ENCODE measurements at regions not wholly inside any gene's neighbourhood (a gene's known extent, or its start where the extent isn't known, plus 50 kb on each side); places are given as distances from the start of the nearest gene placed in this dataset. TPM values are rescaled to one million over a fixed set of nuclear protein-coding genes. Genes with fewer than 3 reads are reported as not detected.

GRCh38 chr14:28704153-28704552, 62.4 kb upstream of the FOXG1 start:
- no peaks in the 10 kb centered on the region for H3K4me1 ChIP-seq (ENCODE audit: insufficient read depth, low read length)

GRCh38 chr14:28707814-28708213, 58.8 kb upstream of the FOXG1 start:
- no peaks in the 10 kb centered on the region for H3K79me2 ChIP-seq (ENCODE audit: insufficient read depth, low read length)
- no peak overlapping the region for H3K4me2 ChIP-seq (ENCODE audit: insufficient read depth, low read length)
- peak; percentile 41 for DNase-seq (ENCODE audit: insufficient read length, low spot score, missing footprints)
- no peaks in the 10 kb centered on the region for H3K4me1 ChIP-seq (ENCODE audit: insufficient read depth, low read length)
- H3K27me3 ChIP-seq (ENCODE audit: insufficient read depth, low read length), result no peaks in the 10 kb centered on the region
- H3K4me3 ChIP-seq (ENCODE audit: insufficient read depth, low read length), result no peak overlapping the region
- H4K20me1 ChIP-seq (ENCODE audit: insufficient read depth, low read length), result no peaks in the 10 kb centered on the region
- TF ChIP-seq CTCF (IDR thresholded peaks at IDR 0.05; ENCODE audit: extremely low read depth, low read depth, low read length), result no peak
- no peak overlapping the region for H2AFZ ChIP-seq (ENCODE audit: low read length)
- peaks cover 2% of the 10 kb centered on the region for H3K9me3 ChIP-seq (ENCODE audit: low read depth, low read length)
- H3K36me3 ChIP-seq (ENCODE audit: insufficient read depth, low read length), result no peaks in the 10 kb centered on the region
- H3K27ac ChIP-seq (ENCODE audit: low read depth, low read length), result no peak overlapping the region

More at GRCh38 chr14:28704153-28704552, 62.4 kb upstream of the FOXG1 start:
- TF ChIP-seq CTCF (IDR thresholded peaks at IDR 0.05; ENCODE audit: extremely low read depth, low read depth, low read length), result no peak
- Histone ChIP-seq H3K4me2 (ENCODE audit: insufficient read depth, low read length) (no peak overlapping the region), H3K36me3 (ENCODE audit: insufficient read depth, low read length) (no peaks in the 10 kb centered on the region), H4K20me1 (ENCODE audit: insufficient read depth, low read length) (no peaks in the 10 kb centered on the region), H3K9me3 (ENCODE audit: low read depth, low read length) (no peaks in the 10 kb centered on the region), H3K27me3 (ENCODE audit: insufficient read depth, low read length) (no peaks in the 10 kb centered on the region), H3K4me3 (ENCODE audit: insufficient read depth, low read length) (no peak overlapping the region), H3K27ac (ENCODE audit: low read depth, low read length) (no peak overlapping the region), H3K79me2 (ENCODE audit: insufficient read depth, low read length) (no peaks in the 10 kb centered on the region), H2AFZ (ENCODE audit: low read length) (no peak overlapping the region)
- no peak for DNase-seq (ENCODE audit: insufficient read length, low spot score, missing footprints)

GRCh38 chr14:28709571-28710305, 56.8 kb upstream of the FOXG1 start:
- no peak for DNase-seq (ENCODE audit: insufficient read length, low spot score, missing footprints)
- H3K79me2 ChIP-seq (ENCODE audit: insufficient read depth, low read length), result no peaks in the 10 kb centered on the region
- no peak overlapping the region for H3K4me2 ChIP-seq (ENCODE audit: insufficient read depth, low read length)
- H3K27me3 ChIP-seq (ENCODE audit: insufficient read depth, low read length), result no peaks in the 10 kb centered on the region
- H3K4me1 ChIP-seq (ENCODE audit: insufficient read depth, low read length), result no peaks in the 10 kb centered on the region
- no peak overlapping the region for H3K4me3 ChIP-seq (ENCODE audit: insufficient read depth, low read length)
- H4K20me1 ChIP-seq (ENCODE audit: insufficient read depth, low read length), result no peaks in the 10 kb centered on the region
- H3K36me3 ChIP-seq (ENCODE audit: insufficient read depth, low read length), result no peaks in the 10 kb centered on the region
- no peak overlapping the region for H3K27ac ChIP-seq (ENCODE audit: low read depth, low read length)
- H2AFZ ChIP-seq (ENCODE audit: low read length), result no peak overlapping the region
- TF ChIP-seq CTCF (IDR thresholded peaks at IDR 0.05; ENCODE audit: extremely low read depth, low read depth, low read length), result no peak
- peaks cover 2% of the 10 kb centered on the region for H3K9me3 ChIP-seq (ENCODE audit: low read depth, low read length)

Small RNA genes in the stretch of these regions (small RNA-seq; reads per million reads assigned to genes)
- gene EIF4A1P12 (not detected), gene MIR3171 (not detected), gene MIR4307 (not detected)
